HG03175 (cell line): ENCODE measurements at regions not wholly inside any gene's neighbourhood (a gene's known extent, or its start where the extent isn't known, plus 50 kb on each side); places are given as distances from the start of the nearest gene placed in this dataset.

Experiments used
- ATAC-seq: cut with Tn5 transposase; IDR thresholded peaks from one replicate; pipeline ENCODE4 v1.9.1; 2021; ENCODE audit warnings: mild to moderate bottlenecking, moderate library complexity; ENCODE audit not compliant: unreplicated experiment

DNA sequence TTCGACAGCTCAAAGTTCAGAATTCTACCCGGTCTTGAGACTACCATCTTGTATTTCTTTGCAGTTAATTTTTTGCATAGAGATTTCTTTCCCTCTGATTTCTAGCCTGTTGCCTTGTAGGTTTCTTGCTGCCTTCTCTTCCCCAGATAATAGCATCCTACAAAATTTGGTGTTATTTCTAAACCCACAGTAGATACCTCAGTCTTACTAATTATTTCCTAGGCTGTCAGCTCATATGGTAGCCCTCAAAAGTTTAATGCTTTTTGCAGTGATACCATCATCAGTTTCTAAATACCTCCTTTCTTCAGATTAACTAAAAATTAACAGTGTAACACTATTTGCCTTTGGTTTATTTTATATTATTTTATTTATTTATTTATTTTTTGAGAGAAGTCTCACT lies 61.9 kb upstream of the TMPO start:
- ATAC-seq = no peak

DNA sequence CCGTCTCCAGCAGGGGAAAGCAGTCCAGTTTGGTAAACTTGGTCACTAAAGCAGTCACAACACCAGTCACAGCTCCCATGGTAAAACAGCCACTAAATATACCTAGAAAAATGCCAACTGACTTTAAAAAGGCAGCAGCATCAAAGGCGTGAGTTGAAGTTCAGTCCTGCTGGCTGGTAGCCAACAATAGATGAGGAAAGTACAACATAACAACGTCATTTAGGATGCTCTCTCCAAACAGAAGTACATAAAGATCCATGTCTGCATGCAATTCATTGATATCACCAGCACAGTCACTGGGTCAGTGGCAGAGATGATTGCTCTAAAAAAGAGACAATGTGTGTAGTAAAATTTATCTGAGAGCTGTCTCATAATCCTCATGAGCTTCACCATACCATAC lies 59.3 kb upstream of the TMPO start:
- no peak for ATAC-seq

DNA sequence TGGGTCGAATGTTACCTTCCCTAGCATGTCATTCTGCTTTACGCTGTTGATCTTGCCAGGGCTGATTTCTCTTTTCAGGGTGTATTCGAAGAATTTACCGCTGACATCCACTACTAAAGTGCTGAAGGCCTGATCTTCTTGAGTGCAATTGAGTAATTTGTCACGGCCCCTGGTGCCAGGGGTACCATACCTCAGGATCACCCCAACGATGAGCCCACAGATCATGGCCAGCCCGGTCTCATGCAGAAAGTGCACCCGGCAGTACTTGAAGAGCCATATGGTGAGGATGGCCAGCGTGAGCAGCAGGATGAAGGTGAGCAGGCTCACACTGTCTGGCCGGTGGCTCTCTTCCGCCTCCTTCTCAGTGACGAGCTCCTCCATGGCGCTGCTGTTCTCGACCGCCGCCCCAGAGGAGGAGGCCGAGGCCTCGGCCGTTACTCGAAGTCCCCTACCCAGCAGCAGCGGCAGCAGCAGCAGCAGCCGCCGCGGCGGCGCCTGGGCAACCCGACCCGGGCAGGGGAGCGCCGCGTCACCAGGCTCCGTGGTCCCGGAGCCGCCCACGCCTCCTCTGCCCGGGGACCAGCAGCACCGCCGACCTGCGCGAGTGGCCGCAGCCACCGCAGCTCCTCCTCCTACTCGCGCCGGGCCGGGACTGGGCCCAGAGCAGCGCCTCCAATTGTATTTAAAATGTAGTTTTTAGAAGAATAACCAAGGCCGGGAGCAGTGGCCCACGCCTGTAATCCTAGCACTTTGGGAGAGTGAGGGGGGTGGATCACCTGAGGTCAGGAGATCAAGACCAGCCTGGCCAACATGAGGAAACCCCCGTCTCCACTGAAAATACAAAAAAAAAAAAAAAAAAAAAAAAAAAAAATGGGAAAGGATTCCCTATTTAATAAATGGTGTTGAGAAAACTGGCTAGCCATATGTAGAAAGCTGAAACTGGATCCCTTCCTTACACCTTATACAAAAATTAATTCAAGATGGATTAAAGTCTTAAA lies 58.5 kb upstream of the TMPO start:
- ATAC-seq = peak; percentile 86

DNA sequence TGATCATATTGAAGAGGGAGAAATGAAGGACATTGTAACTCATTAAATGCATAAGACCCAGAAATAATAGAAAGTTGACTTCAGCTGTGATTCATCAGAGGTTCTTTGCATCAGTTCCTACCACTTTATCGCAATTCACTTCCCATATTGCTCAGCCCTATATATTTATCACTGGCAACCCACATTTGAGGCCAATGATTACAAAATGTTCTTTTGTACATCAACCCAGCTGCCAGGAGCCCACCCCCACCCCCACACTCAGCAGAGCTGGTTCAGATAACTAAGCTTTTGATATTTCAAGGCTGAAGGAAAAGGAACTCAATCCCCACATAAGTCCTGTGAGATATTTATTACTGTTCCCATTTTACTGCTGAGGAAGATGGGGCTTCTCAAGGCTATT lies 51.2 kb upstream of the TMPO start:
- ATAC-seq = no peak

DNA sequence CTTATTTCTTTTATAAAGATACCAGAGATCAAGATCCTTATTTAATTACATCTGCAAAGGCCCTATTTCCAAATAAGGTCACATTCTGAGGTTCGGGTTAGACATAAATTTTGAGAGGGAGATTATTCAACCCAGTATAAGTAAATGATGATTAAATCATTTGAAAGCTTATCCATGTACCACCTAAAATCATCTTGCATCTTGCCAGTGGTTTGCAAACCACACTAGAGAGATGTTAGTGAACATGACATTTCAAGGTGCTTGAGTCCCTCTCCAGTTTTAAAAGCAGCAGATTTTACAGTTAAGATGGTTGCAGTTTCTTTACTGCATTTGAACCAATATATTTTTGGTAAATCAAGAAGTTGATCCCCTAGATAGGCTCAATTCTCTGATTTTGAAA lies 49.9 kb upstream of the TMPO start:
- ATAC-seq = no peak
